ENCODE measurements at regions not wholly inside any gene's neighbourhood (a gene's known extent, or its start where the extent isn't known, plus 50 kb on each side); places are given as distances from the start of the nearest gene placed in this dataset.

- H3K27ac ChIP-seq (ENCODE audit: low read depth, low read length) = no peak overlapping the region
- H2AFZ ChIP-seq (ENCODE audit: low read depth, low read length, severe bottlenecking) = no peak overlapping the region
- H3K79me2 ChIP-seq (ENCODE audit: insufficient read depth, low read length) = no peaks in the 10 kb centered on the region
- H3K36me3 ChIP-seq (ENCODE audit: low read length) = no peaks in the 10 kb centered on the region
- H3F3A ChIP-seq (ENCODE audit: insufficient read depth) = no peaks in the 10 kb centered on the region
- no peaks in the 10 kb centered on the region for H3K9me3 ChIP-seq (ENCODE audit: insufficient read depth, low read length)
- no peaks in the 10 kb centered on the region for H4K20me1 ChIP-seq (ENCODE audit: low read depth, low read length)
- no peak for TF ChIP-seq EZH2phosphoT487 (conservative IDR thresholded peaks at IDR 0.05; ENCODE audit: low read length)
- no peak for TF ChIP-seq CTCF (IDR thresholded peaks at IDR 0.05; ENCODE audit: insufficient read depth, low read length, poor library complexity, severe bottlenecking)
- no peak overlapping the region for H3K4me2 ChIP-seq (ENCODE audit: low read depth, low read length, poor library complexity, severe bottlenecking)
- no peaks in the 10 kb centered on the region for H3K27me3 ChIP-seq (ENCODE audit: low read length)
- no peak overlapping the region for H3K4me3 ChIP-seq (ENCODE audit: insufficient read depth, low read length, poor library complexity, severe bottlenecking)
- H3K9ac ChIP-seq (ENCODE audit: low read length) = no peak overlapping the region
- H3K9me2 ChIP-seq (replicated peaks; ENCODE audit: insufficient read depth, low read length) = no peaks in the 10 kb centered on the region
Measured at GRCh38 chr7:51607447-51607846, 290.8 kb upstream of the COBL start.

- Histone ChIP-seq H3K27me3 (ENCODE audit: low read length) (no peaks in the 10 kb centered on the region), H3K9ac (ENCODE audit: low read length) (no peak overlapping the region), H3K4me2 (ENCODE audit: low read depth, low read length, poor library complexity, severe bottlenecking) (no peak overlapping the region), H3K36me3 (ENCODE audit: low read length) (no peaks in the 10 kb centered on the region), H3F3A (ENCODE audit: insufficient read depth) (no peaks in the 10 kb centered on the region), H3K27ac (ENCODE audit: low read depth, low read length) (no peak overlapping the region), H3K4me3 (ENCODE audit: insufficient read depth, low read length, poor library complexity, severe bottlenecking) (no peak overlapping the region), H3K9me3 (ENCODE audit: insufficient read depth, low read length) (no peaks in the 10 kb centered on the region), H4K20me1 (ENCODE audit: low read depth, low read length) (no peaks in the 10 kb centered on the region), H2AFZ (ENCODE audit: low read depth, low read length, severe bottlenecking) (no peak overlapping the region), H3K9me2 (replicated peaks; ENCODE audit: insufficient read depth, low read length) (no peaks in the 10 kb centered on the region), H3K79me2 (ENCODE audit: insufficient read depth, low read length) (no peaks in the 10 kb centered on the region)
- no peak for TF ChIP-seq CTCF (IDR thresholded peaks at IDR 0.05; ENCODE audit: insufficient read depth, low read length, poor library complexity, severe bottlenecking)
Measured at GRCh38 chr7:51606601-51607154, 290.1 kb upstream of the COBL start.

GRCh38 chr7:51602376-51602775 lies 285.8 kb upstream of the COBL start:
- no peak overlapping the region for H3K4me2 ChIP-seq (ENCODE audit: low read depth, low read length, poor library complexity, severe bottlenecking)
- no peak overlapping the region for H3K27ac ChIP-seq (ENCODE audit: low read depth, low read length)
- no peaks in the 10 kb centered on the region for H3K27me3 ChIP-seq (ENCODE audit: low read length)
- no peak overlapping the region for H3K9ac ChIP-seq (ENCODE audit: low read length)
- H2AFZ ChIP-seq (ENCODE audit: low read depth, low read length, severe bottlenecking) = no peak overlapping the region
- 0 out of 2 replicates have a peak, but pooled peaks cover 6% of the 10 kb centered on the region for H3K9me3 ChIP-seq (ENCODE audit: insufficient read depth, low read length)
- H3K79me2 ChIP-seq (ENCODE audit: insufficient read depth, low read length) = no peaks in the 10 kb centered on the region
- H4K20me1 ChIP-seq (ENCODE audit: low read depth, low read length) = no peaks in the 10 kb centered on the region
- no peaks in the 10 kb centered on the region for H3K9me2 ChIP-seq (replicated peaks; ENCODE audit: insufficient read depth, low read length)
- no peak for TF ChIP-seq EZH2phosphoT487 (conservative IDR thresholded peaks at IDR 0.05; ENCODE audit: low read length)
- TF ChIP-seq CTCF (IDR thresholded peaks at IDR 0.05; ENCODE audit: insufficient read depth, low read length, poor library complexity, severe bottlenecking) = no peak
- no peaks in the 10 kb centered on the region for H3K36me3 ChIP-seq (ENCODE audit: low read length)
- no peak overlapping the region for H3K4me3 ChIP-seq (ENCODE audit: insufficient read depth, low read length, poor library complexity, severe bottlenecking)
- H3F3A ChIP-seq (ENCODE audit: insufficient read depth) = no peaks in the 10 kb centered on the region
